GM12878 (cell line): ENCODE measurements at regions not wholly inside any gene's neighbourhood (a gene's known extent, or its start where the extent isn't known, plus 50 kb on each side); places are given as distances from the start of the nearest gene placed in this dataset.

ENCODE experiments used
- ATAC-seq: fragments of 200-7000 bp; cut with Tn5 transposase; 3 replicates; pipeline ENCODE4 v1.9.1; 2020; ENCODE audit warnings: mild to moderate bottlenecking, moderate library complexity
- BruUV-seq: library from RNA; stranded (reverse); fragments of 400-500 nt; replicated peaks from 2 replicates; lab custom pipeline; 2021; lab: Mats Ljungman, UMichigan
- CTCF ChIA-PET: fragments of 300-600 bp; sonication (Branson Sonifier 250); formaldehyde crosslinking; extraction: SDS; loops from one replicate; lab custom pipeline; 2021; ENCODE audit warnings: inconsistent platforms; lab: Yijun Ruan, JAX
- POLR2A ChIA-PET: fragments of 350-600 bp; formaldehyde crosslinking; extraction: SDS; loops from one replicate; lab custom pipeline; 2021; ENCODE audit warnings: inconsistent platforms; lab: Charles Lee
- RAD21 ChIA-PET: fragments of 300-600 bp; sonication (Branson Sonifier 250); formaldehyde crosslinking; loops from one replicate; lab custom pipeline; 2023; ENCODE audit warnings: antibody characterized with exemption; ENCODE audit not compliant: unreplicated experiment; lab: Charles Lee
- SMC1A ChIA-PET: fragments of 300-600 bp; sonication (Branson Sonifier 250); formaldehyde crosslinking; loops from one replicate; lab custom pipeline; 2023; ENCODE audit not compliant: unreplicated experiment, uncharacterized antibody; lab: Charles Lee
- DNase-seq: peaks from one replicate; pipeline ENCODE4 v3.0.0-alpha.2; 2011; ENCODE audit warnings: low read depth, low spot score
- FAIRE-seq: peaks from 3 replicates; lab custom pipeline; 2011; peaks lifted over from hg19 to GRCh38; lab: Jason Lieb, UNC
- H2AFZ ChIP-seq: 2 replicates; pipeline ENCODE4 v1.6.0; 2011; ENCODE audit warnings: low read depth, low read length, control low read depth; ENCODE audit not compliant: control insufficient read depth
- H3K27ac ChIP-seq: 2 replicates; pipeline ENCODE4 v1.5.1; 2011; ENCODE audit warnings: control low read depth; ENCODE audit not compliant: control insufficient read depth, insufficient read depth
- H3K27me3 ChIP-seq, 2 experiments: replicated peaks in 1 of 2; 2 replicates each; pipeline versions ENCODE4 v1.6.0 to v1.6.1; 2011; ENCODE audit warnings: low read length in 1 of 2; ENCODE audit not compliant: control insufficient read depth in 2 of 2, insufficient read depth in 2 of 2
- H3K36me3 ChIP-seq, 2 experiments: 2 replicates each; pipeline ENCODE4 v1.5.1; 2011; ENCODE audit warnings: low read length in 1 of 2; ENCODE audit not compliant: control insufficient read depth in 2 of 2, insufficient read depth in 2 of 2
- H3K4me1 ChIP-seq: 2 replicates; pipeline ENCODE4 v1.6.1; 2011; ENCODE audit warnings: mild to moderate bottlenecking, low read length, moderate library complexity, mixed read lengths; ENCODE audit not compliant: control insufficient read depth, insufficient read depth
- H3K4me2 ChIP-seq: 2 replicates; pipeline ENCODE4 v1.6.0; 2011; ENCODE audit warnings: control low read depth; ENCODE audit not compliant: control insufficient read depth, insufficient read depth
- H3K4me3 ChIP-seq: fragments of 200-600 bp; sonication (generic); 2 replicates; pipeline ENCODE4 v1.5.1; 2016
- H3K79me2 ChIP-seq: 2 replicates; pipeline ENCODE4 v1.6.0; 2011; ENCODE audit warnings: low read length; ENCODE audit not compliant: control insufficient read depth, insufficient read depth
- H3K9ac ChIP-seq: 2 replicates; pipeline ENCODE4 v1.8.0; 2011; ENCODE audit warnings: low read length, control low read depth, mixed read lengths; ENCODE audit not compliant: control insufficient read depth, insufficient read depth
- H3K9me3 ChIP-seq: replicated peaks from 3 replicates; pipeline ENCODE4 v1.5.1; 2011; ENCODE audit warnings: mild to moderate bottlenecking, low read length; ENCODE audit not compliant: control insufficient read depth, insufficient read depth
- H4K20me1 ChIP-seq: 2 replicates; pipeline ENCODE4 v1.6.0; 2011; ENCODE audit not compliant: control insufficient read depth, insufficient read depth
- BCLAF1 ChIP-seq: fragments of 450-650 bp; IDR thresholded peaks from 2 replicates; pipeline ENCODE4 v1.6.1; 2017; ENCODE audit warnings: antibody characterized with exemption, mild to moderate bottlenecking, moderate library complexity
- CBX5 ChIP-seq: sonication (generic); IDR thresholded peaks from 2 replicates; pipeline ENCODE4 v1.6.1; 2016; ENCODE audit warnings: low read depth, moderate library complexity, mild to moderate bottlenecking, inconsistent platforms
- CUX1 ChIP-seq: IDR thresholded peaks from 2 replicates; pipeline ENCODE4 v1.6.1; 2012; ENCODE audit warnings: improper control_type of control experiment, low read depth, low read length; ENCODE audit not compliant: insufficient replicate concordance
- IKZF1 ChIP-seq: fragments of 450-650 bp; conservative IDR thresholded peaks from 2 replicates; pipeline ENCODE4 v1.6.1; 2017; ENCODE audit warnings: antibody characterized with exemption, mild to moderate bottlenecking
- KLF5 ChIP-seq: fragments of 450-650 bp; IDR thresholded peaks from 2 replicates; pipeline ENCODE4 v1.6.1; 2014; ENCODE audit warnings: mild to moderate bottlenecking; ENCODE audit not compliant: partially characterized antibody
- PKNOX1 ChIP-seq: fragments of 450-650 bp; IDR thresholded peaks from 2 replicates; pipeline ENCODE4 v1.6.1; 2016; ENCODE audit warnings: mild to moderate bottlenecking
- SIN3A ChIP-seq: IDR thresholded peaks from 2 replicates; pipeline ENCODE4 v1.6.1; 2012; ENCODE audit warnings: low read depth, low read length, improper control_type of control experiment
- SUZ12 ChIP-seq: fragments of 200-600 bp; sonication (generic); IDR thresholded peaks from one replicate; pipeline ENCODE4 v1.6.1; 2018; ENCODE audit warnings: antibody characterized with exemption, mild to moderate bottlenecking; ENCODE audit not compliant: unreplicated experiment
- ZNF592 ChIP-seq: fragments of 450-650 bp; IDR thresholded peaks from 2 replicates; pipeline ENCODE4 v1.6.1; 2017; ENCODE audit warnings: mild to moderate bottlenecking, moderate library complexity
- ZNF622 ChIP-seq: fragments of 450-650 bp; IDR thresholded peaks from 2 replicates; pipeline ENCODE4 v1.6.1; 2017; ENCODE audit warnings: mild to moderate bottlenecking, inconsistent platforms
- WGBS: methylation state at CpG from one replicate; pipeline ENCODE4 v1.1.6; 2016; ENCODE audit warnings: low lambda C conversion rate; ENCODE audit not compliant: insufficient replicate concordance, insufficient coverage; ENCODE audit errors: missing lambda C conversion rate; 5-methylcytosine and 5-hydroxymethylcytosine counted together
- in situ Hi-C: fragments of 300-500 bp; cut with MboI; formaldehyde crosslinking; loops from 9 replicates; pipeline ENCODE4 v1.14.3; 2018; ENCODE audit warnings: mixed read lengths
- intact Hi-C: fragments of 100-400 bp; cut with micrococcal nuclease; formaldehyde crosslinking; loops from one replicate; pipeline ENCODE4 v1.14.2; 2022; ENCODE audit not compliant: unreplicated experiment

GRCh38 chr11:26102325-26102724 is 229.6 kb upstream of the ANO3 start:
- CTCF ChIA-PET, result interaction anchor here (1.1 kb wide), 1 partner anchor 31 kb away, joined by 3 read pairs; no protein-coding TSS in a partner anchor
- SMC1A ChIA-PET, result no interaction called here
- Histone ChIP-seq H3K27me3 (no peaks in the 10 kb centered on the region), H3K4me3 (no peak overlapping the region), H3K9me3 (no peaks in the 10 kb centered on the region), H2AFZ (no peak overlapping the region), H3K79me2 (no peaks in the 10 kb centered on the region), H3K36me3 (no peaks in the 10 kb centered on the region), H3K4me2 (no peak overlapping the region), H4K20me1 (no peaks in the 10 kb centered on the region), H3K4me1 (no peaks in the 10 kb centered on the region), H3K27ac (no peak overlapping the region), H3K9ac (no peak overlapping the region)
- RAD21 ChIA-PET, result no interaction called here
- WGBS, result 67% methylated on average over 5 of the region's 5 CpGs
- no TSS peak for BruUV-seq
- DNase-seq, result no peak
- intact Hi-C loops (no loop called here), in situ Hi-C loops (no loop called here)
- ATAC-seq, result no peak
- POLR2A ChIA-PET, result no interaction called here
- FAIRE-seq, result no peak
- TF ChIP-seq KLF5 (no peak), CUX1 (no peak), ZNF592 (no peak), SIN3A (no peak), PKNOX1 (no peak), BCLAF1 (no peak), CBX5 (no peak), IKZF1 (no peak), SUZ12 (no peak), ZNF622 (no peak)
